IPS-18c (cell line): ENCODE measurements at regions not wholly inside any gene's neighbourhood (a gene's known extent, or its start where the extent isn't known, plus 50 kb on each side); places are given as distances from the start of the nearest gene placed in this dataset.

Experiments used
- H3K4me3 ChIP-seq: 2 replicates; pipeline ENCODE4 v1.7.0; 2013; ENCODE audit warnings: low read depth, mild to moderate bottlenecking, low read length, moderate library complexity; ENCODE audit not compliant: insufficient read depth
- H3K9me3 ChIP-seq: one replicate; pipeline ENCODE4 v1.6.1; 2013; ENCODE audit warnings: mild to moderate bottlenecking, low read length, moderate library complexity; ENCODE audit not compliant: control insufficient read depth, insufficient read depth

GRCh38 chr2:173775440-173775839 is 189.7 kb downstream of the SP3 start:
- no peaks in the 10 kb centered on the region for H3K9me3 ChIP-seq
- no peak overlapping the region for H3K4me3 ChIP-seq

DNA sequence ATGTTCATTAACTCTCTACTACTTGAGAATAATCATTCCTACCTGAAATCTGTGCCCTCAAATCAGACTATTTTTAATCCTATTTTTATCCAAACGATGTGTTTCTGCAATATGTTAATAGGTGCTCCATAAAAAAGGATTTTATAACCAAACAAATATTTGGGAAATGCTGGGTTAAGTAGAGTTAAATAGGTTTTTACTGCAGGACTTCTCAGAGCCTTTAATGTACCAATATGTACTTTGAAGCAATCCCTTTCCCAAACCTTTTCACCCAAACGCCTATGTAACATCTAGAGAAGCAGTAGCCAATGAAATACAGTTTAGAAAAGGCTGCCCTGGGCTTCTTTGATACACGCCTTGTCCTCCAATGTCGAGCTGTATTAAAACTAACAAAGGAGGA is 182.5 kb downstream of the SP3 start:
- Histone ChIP-seq H3K4me3 (no peak overlapping the region), H3K9me3 (no peaks in the 10 kb centered on the region)

DNA sequence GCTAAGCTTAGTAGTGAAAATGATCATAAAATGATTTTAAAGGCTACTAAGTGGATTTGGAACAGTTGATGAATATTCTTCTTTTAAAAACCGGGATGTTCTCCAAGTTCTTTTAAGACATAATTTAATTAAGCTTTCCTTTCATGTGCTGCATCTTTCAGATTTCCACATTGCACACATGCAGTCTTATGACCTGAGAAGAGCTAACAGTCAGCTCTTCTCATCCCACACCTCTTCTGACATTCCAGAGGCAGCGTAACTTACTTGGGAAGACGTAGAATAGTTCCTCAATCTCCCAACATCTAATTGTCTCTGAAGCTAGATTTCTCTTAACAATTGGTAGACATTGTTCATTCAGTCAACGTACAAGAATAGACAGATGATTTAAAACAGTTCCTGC is 181.8 kb downstream of the SP3 start:
- Histone ChIP-seq H3K4me3 (no peak overlapping the region), H3K9me3 (no peaks in the 10 kb centered on the region)

DNA sequence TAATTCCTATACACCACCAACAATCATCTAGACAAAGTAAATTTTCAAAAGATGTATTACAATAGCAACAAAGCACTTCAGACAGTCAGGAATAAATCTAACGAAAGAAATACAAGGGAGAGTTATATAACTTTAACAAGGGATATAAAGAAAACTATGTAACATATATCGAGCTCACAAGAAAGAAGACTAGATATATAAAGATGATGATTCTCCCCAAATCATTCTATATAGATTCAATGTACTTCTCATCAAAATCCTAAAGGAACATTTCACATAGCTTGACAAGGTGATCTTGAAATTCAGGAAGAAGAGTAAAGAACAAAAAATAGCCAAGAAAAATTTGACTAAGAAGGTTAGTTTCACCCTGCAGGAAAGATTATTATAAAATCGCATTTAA is 179.4 kb downstream of the SP3 start:
- no peaks in the 10 kb centered on the region for H3K9me3 ChIP-seq
- H3K4me3 ChIP-seq, result no peak overlapping the region

DNA sequence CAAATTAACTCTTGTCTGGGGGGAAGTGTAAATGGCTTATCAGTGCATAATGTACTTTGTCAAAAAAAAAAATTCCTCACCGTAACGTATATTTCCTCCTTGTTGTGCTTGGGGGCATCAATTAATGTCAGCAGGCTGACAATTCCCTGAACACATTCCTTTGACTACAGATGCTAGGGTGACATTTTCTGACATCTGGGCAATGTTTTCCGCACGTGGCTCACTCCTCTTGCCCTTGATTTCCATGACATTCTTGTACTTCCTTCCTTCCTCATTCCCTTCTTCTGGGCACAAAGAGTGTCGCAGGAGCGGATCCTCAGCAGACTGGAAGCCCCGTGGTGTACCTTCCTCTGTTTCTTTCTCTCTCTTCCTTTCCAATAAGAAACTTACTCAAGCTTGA is 173.7 kb downstream of the SP3 start:
- H3K9me3 ChIP-seq, result no peaks in the 10 kb centered on the region
- H3K4me3 ChIP-seq, result no peak overlapping the region

- H3K9me3 ChIP-seq, result no peaks in the 10 kb centered on the region
- H3K4me3 ChIP-seq, result no peak overlapping the region
Observed at GRCh38 chr2:173792166-173792565, 173.0 kb downstream of the SP3 start.

GRCh38 chr2:173792741-173793140 is 172.4 kb downstream of the SP3 start:
- Histone ChIP-seq H3K4me3 (no peak overlapping the region), H3K9me3 (no peaks in the 10 kb centered on the region)

DNA sequence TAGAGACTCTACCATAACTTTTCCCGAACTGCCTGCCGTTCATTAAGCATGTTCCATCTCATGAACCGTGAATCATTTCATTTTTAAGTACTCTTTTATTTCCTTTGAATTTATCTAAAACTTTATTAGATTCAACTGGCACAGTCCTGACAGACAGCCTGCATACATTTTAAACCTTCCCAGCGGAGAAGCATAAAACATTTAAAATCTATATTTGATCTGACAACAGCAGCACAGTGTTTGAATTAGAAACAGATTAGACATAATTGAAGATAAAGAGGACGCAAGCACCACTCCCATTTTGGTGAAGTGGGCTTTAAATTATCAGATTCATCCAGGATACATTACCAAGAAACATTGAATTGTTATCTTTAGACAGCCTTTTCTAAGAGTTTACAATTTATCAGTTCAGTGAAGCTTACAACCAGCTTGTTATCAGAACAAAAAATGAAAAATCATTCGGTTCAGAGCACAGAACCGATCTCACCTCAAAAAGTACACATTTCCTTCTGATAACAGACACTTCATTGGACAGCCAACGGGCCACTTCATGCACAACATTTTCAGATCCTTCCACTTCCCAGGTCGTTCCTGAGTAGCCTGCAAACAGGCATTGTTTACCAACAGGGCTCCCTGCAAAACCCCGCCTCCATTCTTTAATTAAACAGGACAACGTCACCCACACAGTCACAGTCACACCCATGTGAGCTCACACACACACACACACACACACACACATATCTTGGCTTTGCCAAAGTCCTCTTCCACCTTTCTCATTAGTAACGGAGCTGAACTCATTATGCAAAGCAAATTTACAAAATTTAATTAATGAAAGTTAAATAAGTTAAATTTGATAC is 171.2 kb downstream of the SP3 start:
- H3K4me3 ChIP-seq, result no peak overlapping the region
- H3K9me3 ChIP-seq, result no peaks in the 10 kb centered on the region

GRCh38 chr2:173797586-173798263 is 167.4 kb downstream of the SP3 start:
- H3K4me3 ChIP-seq, result no peak overlapping the region
- no peaks in the 10 kb centered on the region for H3K9me3 ChIP-seq

DNA sequence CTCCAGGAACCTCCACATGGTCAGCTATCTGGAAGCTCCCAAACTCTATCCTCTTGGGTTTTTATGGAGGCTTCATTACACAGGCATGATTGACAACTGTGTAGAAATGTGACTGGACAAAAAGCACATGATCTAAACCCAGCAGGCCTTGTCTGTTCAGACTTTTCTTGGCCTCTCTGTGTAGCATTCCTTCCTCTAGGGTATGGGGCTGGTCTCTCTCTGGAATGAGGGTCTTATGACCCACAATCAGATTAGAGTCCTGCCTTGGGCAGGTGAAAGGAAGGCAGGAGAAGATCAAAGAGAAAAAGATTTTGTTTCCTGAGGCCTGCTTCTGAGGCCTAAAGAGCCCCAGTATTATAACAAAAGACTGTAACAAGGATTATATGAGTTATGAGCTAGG is 162.7 kb downstream of the SP3 start:
- H3K4me3 ChIP-seq, result no peak overlapping the region
- H3K9me3 ChIP-seq, result no peaks in the 10 kb centered on the region

DNA sequence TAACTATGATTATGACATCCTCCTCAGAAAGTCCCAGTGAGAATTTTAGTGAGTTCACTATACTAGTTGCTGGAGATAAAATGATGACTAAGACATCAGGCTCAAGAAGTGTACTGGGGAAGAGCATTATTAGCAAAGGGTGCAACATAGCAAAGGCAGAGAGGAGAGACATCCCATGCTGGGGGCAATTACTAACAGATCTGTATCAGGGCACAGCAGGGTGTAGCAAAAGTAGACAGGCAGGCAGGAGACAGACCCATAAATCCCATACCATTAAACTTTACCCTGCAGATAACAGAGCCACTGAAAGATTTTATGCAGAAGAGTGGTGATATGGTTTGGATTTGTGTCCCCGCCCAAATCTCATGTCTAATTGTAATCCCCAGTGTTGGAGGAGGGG is 161.7 kb downstream of the SP3 start:
- Histone ChIP-seq H3K4me3 (no peak overlapping the region), H3K9me3 (no peaks in the 10 kb centered on the region)

- no peak overlapping the region for H3K4me3 ChIP-seq
- H3K9me3 ChIP-seq, result no peaks in the 10 kb centered on the region
Observed at GRCh38 chr2:173806761-173807160, 158.4 kb downstream of the SP3 start.

DNA sequence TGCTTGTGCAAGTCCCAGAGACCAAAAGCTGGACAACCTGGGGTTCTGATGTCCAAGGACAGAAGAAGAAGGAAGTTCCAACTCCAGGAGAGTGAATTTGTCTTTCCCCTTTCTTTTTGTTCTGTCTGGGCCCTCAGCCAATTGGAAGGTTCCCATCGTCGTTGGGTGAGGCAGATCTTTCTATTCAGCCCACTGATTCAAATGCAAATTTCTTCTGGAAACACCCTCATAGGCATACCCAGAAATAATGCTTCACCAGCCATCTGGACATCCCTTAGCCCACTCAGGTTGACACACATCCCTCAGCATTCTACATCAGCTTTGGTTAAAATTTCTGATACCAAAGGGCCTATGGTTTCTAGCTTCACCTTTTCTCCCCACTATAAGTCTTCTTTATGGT is 156.5 kb downstream of the SP3 start:
- no peaks in the 10 kb centered on the region for H3K9me3 ChIP-seq
- H3K4me3 ChIP-seq, result no peak overlapping the region

GRCh38 chr2:173812321-173812720 is 152.9 kb downstream of the SP3 start:
- no peak overlapping the region for H3K4me3 ChIP-seq
- H3K9me3 ChIP-seq, result no peaks in the 10 kb centered on the region

GRCh38 chr2:173814306-173814705 is 150.9 kb downstream of the SP3 start:
- Histone ChIP-seq H3K4me3 (no peak overlapping the region), H3K9me3 (no peaks in the 10 kb centered on the region)

DNA sequence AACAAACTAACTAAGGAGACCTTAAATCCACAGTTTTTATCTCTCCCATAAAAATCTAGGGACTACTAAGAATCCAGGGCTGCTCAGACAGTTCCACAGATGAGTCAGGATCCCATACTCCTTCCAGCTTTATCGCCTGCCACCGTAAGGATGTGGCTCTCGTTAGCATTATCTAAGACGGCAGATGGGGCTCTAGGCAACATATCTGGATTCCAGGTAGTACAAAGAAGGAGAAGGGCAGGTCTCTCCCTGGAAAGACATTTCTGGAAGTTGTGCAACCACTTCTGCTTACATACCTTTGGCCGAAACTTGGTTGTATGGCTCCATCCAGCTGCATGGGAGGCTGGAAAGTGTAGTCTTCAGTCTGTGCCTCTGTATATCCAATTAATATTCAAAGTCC is 149.4 kb downstream of the SP3 start:
- H3K4me3 ChIP-seq, result no peak overlapping the region
- H3K9me3 ChIP-seq, result no peaks in the 10 kb centered on the region

GRCh38 chr2:173817582-173817981 is 147.6 kb downstream of the SP3 start:
- H3K4me3 ChIP-seq, result no peak overlapping the region

DNA sequence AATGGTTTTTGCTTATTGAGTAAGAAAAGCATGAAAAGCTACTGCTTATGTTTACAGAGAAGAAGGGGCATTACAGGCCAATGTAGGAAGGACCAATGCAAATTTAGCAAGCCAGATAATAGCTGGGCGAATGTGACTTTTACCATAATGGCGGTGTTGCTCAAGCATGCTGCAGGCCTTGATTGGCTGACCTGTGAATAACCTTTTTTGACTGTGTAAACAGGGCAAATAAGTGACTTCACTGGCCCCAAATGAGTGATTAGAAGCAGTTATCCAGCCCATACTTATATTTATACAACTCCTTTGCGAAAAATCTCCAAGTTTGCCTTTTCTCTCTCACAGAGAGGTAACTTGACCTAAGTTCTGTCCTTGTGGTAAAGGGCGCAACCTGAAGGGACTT is 146.9 kb downstream of the SP3 start:
- H3K4me3 ChIP-seq, result no peak overlapping the region

More at GRCh38 chr2:173817582-173817981, 147.6 kb downstream of the SP3 start:
- H3K9me3 ChIP-seq, result no peaks in the 10 kb centered on the region

More for the DNA sequence above, 146.9 kb downstream of the SP3 start:
- H3K9me3 ChIP-seq, result no peaks in the 10 kb centered on the region
